ENCODE measurements at regions not wholly inside any gene's neighbourhood (a gene's known extent, or its start where the extent isn't known, plus 50 kb on each side); places are given as distances from the start of the nearest gene placed in this dataset.

DNA sequence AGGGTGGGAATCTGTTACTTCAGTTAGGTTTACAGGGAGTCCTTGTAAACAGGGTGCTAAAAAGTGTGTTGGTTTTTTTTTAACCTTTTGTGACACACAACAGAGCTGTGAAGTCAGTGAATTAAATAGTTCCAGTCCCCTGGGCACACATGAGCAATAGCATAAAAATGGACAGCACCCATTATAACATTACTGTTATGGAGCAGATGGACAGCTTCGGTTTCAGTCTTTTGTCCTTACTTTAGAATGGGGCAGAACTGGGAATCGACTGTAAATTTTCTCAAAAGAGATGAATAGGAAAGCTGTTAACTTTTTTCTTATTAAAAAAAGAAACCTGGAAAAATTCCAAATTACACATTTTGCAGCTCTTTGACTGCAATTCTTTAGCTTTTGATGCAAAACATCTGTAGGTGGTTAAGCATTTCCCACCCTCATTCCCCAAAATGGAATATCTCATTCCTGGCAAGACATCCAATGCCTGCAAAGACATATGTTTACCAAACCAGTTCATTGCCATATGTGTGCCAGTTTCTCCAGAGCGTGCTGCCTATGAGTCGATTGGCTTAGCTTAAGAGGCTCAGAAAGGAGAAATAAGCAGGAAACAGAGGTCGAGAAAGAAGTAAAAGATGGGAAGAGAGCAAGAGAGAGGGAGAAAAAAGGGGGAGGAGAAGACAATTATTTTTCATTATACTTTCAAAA is 212.3 kb upstream of the TMEM161B start:
- Histone ChIP-seq H3K27ac (no peak overlapping the region), H3K9me3 (ENCODE audit: severe bottlenecking) (no peaks in the 10 kb centered on the region)
- DNase-seq = no peak

DNA sequence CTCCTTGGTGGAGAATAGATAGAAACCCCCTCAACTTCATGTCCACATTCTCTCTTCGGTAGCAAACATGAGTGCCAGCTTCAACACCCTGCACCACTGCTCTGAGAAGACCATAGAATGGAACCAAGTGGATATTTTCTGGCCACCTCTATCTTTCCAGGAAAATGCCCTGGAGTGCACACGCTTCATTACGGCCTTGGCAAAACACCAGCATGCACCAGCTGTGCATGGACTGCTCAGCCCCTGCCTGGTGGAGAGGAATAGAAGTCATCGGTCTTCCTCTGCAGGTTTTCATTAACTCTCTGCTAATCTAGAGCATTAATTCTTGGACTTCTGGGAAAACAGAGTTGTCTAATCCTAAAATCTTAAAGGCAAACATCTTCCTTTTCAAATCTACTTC is 211.6 kb upstream of the TMEM161B start:
- Histone ChIP-seq H3K27me3 (ENCODE audit: insufficient read depth, low read depth, severe bottlenecking) (no peaks in the 10 kb centered on the region), H3K27ac (no peak overlapping the region), H3K36me3 (no peaks in the 10 kb centered on the region), H3K9me3 (ENCODE audit: severe bottlenecking) (no peaks in the 10 kb centered on the region), H3K4me3 (ENCODE audit: low read depth, low read length) (no peak overlapping the region)
- DNase-seq = no peak
- TF ChIP-seq, protein P1, sequence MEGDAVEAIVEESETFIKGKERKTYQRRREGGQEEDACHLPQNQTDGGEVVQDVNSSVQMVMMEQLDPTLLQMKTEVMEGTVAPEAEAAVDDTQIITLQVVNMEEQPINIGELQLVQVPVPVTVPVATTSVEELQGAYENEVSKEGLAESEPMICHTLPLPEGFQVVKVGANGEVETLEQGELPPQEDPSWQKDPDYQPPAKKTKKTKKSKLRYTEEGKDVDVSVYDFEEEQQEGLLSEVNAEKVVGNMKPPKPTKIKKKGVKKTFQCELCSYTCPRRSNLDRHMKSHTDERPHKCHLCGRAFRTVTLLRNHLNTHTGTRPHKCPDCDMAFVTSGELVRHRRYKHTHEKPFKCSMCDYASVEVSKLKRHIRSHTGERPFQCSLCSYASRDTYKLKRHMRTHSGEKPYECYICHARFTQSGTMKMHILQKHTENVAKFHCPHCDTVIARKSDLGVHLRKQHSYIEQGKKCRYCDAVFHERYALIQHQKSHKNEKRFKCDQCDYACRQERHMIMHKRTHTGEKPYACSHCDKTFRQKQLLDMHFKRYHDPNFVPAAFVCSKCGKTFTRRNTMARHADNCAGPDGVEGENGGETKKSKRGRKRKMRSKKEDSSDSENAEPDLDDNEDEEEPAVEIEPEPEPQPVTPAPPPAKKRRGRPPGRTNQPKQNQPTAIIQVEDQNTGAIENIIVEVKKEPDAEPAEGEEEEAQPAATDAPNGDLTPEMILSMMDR (IDR thresholded peaks at IDR 0.05; ENCODE audit: low read depth, low read length) = no peak

More for the DNA sequence above, 212.3 kb upstream of the TMEM161B start:
- Histone ChIP-seq H3K27me3 (ENCODE audit: insufficient read depth, low read depth, severe bottlenecking) (no peaks in the 10 kb centered on the region), H3K36me3 (no peaks in the 10 kb centered on the region), H3K4me3 (ENCODE audit: low read depth, low read length) (no peak overlapping the region)
- TF ChIP-seq, protein P1 (IDR thresholded peaks at IDR 0.05; ENCODE audit: low read depth, low read length) = no peak

DNA sequence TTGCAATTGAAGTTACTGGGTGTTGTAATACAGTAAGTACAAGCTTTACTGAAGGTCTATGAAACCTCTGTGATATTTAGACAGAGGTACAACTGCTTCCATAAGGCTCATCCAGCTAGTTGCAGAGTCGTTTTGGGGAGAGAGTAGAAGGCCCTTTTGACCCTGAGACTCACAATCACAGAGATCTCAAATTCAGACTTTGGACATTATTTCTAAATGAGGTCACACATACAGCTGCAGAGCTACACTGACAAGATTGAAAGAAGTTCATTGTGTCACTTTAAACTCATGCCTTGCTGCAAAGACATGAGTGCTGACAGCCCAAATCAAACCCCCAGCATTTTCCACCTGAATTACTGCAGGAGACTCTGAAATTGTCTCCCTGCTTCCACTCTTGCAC is 205.9 kb upstream of the TMEM161B start:
- Histone ChIP-seq H3K27me3 (ENCODE audit: insufficient read depth, low read depth, severe bottlenecking) (no peaks in the 10 kb centered on the region), H3K9me3 (ENCODE audit: severe bottlenecking) (no peaks in the 10 kb centered on the region), H3K27ac (no peak overlapping the region), H3K36me3 (no peaks in the 10 kb centered on the region), H3K4me3 (ENCODE audit: low read depth, low read length) (no peak overlapping the region)
- TF ChIP-seq, protein P1 (IDR thresholded peaks at IDR 0.05; ENCODE audit: low read depth, low read length) = no peak
- DNase-seq = no peak

DNA sequence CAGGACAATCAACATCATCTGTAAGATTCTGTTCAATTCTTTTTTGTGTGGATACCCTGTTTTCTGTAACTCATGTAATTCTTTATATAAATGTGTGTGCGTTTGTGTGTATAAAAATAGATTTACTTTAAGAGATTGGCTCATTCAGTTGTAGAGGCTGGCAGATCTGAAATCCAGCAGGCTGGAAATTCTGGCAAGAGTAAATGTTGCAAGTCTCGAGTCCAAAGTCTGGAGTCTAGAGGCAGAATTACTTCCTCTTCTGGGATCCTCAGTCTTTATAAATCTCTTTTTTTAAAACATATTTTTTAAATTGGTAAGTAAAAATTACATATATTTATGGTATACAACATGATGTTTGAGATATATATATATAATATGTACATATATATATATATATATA is 202.1 kb upstream of the TMEM161B start:
- Histone ChIP-seq H3K27ac (no peak overlapping the region), H3K4me3 (ENCODE audit: low read depth, low read length) (no peak overlapping the region), H3K27me3 (ENCODE audit: insufficient read depth, low read depth, severe bottlenecking) (no peaks in the 10 kb centered on the region), H3K36me3 (no peaks in the 10 kb centered on the region), H3K9me3 (ENCODE audit: severe bottlenecking) (no peaks in the 10 kb centered on the region)
- no peak for DNase-seq
- TF ChIP-seq, protein P1 (IDR thresholded peaks at IDR 0.05; ENCODE audit: low read depth, low read length) = no peak

DNA sequence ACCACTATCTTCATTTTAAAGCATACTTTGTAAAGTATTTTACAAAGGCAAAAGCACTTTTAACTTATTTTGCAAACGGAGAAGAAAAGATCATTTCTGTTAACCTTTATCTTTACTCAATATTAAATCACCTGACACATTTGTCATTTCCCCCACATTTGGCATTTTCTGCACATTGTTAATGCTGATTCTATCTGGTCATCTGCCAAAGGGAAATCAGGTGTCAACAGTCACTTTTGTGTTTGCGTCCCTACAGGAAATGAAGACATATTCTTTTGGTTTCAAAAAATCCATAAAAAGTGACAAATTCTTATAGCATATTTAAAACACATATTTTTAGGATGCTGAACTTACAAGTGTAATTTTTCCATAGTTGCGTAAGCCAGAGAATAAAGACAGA is 191.3 kb upstream of the TMEM161B start:
- no peak overlapping the region for H3K27ac ChIP-seq
- TF ChIP-seq, protein P1 (IDR thresholded peaks at IDR 0.05; ENCODE audit: low read depth, low read length) = no peak
- no peaks in the 10 kb centered on the region for H3K9me3 ChIP-seq (ENCODE audit: severe bottlenecking)
- H3K4me3 ChIP-seq (ENCODE audit: low read depth, low read length) = no peak overlapping the region
- DNase-seq = no peak
- H3K36me3 ChIP-seq = no peaks in the 10 kb centered on the region
- H3K27me3 ChIP-seq (ENCODE audit: insufficient read depth, low read depth, severe bottlenecking) = no peaks in the 10 kb centered on the region

DNA sequence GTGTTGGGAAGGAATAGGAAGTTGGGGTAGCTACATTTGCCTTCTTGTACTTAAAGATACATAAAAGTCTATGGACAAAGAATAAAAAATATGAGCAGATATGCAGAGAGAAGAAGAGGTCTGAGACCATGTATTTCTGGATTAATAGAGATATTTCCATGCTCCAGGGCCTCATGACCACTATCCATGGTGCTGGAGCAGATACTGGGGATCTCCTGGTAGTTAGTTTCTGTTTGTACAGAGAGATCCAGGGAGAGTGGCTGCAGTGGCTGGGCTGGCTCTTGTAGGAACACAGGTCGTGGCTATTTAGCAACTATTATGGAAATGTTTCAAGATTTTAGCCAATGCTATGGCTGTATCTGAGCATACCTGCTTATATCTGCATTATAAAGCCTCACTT is 184.2 kb upstream of the TMEM161B start:
- TF ChIP-seq, protein P1 (IDR thresholded peaks at IDR 0.05; ENCODE audit: low read depth, low read length) = no peak
- DNase-seq = no peak
- H3K27ac ChIP-seq = no peak overlapping the region
- no peaks in the 10 kb centered on the region for H3K36me3 ChIP-seq
- no peaks in the 10 kb centered on the region for H3K9me3 ChIP-seq (ENCODE audit: severe bottlenecking)
- no peaks in the 10 kb centered on the region for H3K27me3 ChIP-seq (ENCODE audit: insufficient read depth, low read depth, severe bottlenecking)
- no peak overlapping the region for H3K4me3 ChIP-seq (ENCODE audit: low read depth, low read length)
